Type B pancreatic cell (in vitro differentiated cells): ENCODE measurements at regions not wholly inside any gene's neighbourhood (a gene's known extent, or its start where the extent isn't known, plus 50 kb on each side); places are given as distances from the start of the nearest gene placed in this dataset.

ENCODE experiments used
- DNase-seq: peaks from one replicate; pipeline ENCODE4 v3.0.0; 2021; ENCODE audit warnings: mixed read lengths; ENCODE audit not compliant: unreplicated experiment; ENCODE audit errors: extremely low spot score
- H3K27ac Mint-ChIP-seq: 2 replicates; pipeline ENCODE4 v1.8.0; 2021; ENCODE audit warnings: mild to moderate bottlenecking, mixed read lengths
- H3K27me3 Mint-ChIP-seq: 2 replicates; pipeline ENCODE4 v1.8.0; 2021; ENCODE audit warnings: mixed read lengths
- H3K36me3 Mint-ChIP-seq: 2 replicates; pipeline ENCODE4 v1.8.0; 2021; ENCODE audit warnings: mixed read lengths
- H3K4me1 Mint-ChIP-seq: one replicate; pipeline ENCODE4 v1.8.0; 2021; ENCODE audit warnings: mixed read lengths; ENCODE audit not compliant: unreplicated experiment
- H3K4me3 Mint-ChIP-seq: 2 replicates; pipeline ENCODE4 v1.8.0; 2021; ENCODE audit warnings: mild to moderate bottlenecking, mixed read lengths
- H3K9me3 Mint-ChIP-seq: 2 replicates; pipeline ENCODE4 v1.8.0; 2021; ENCODE audit warnings: mixed read lengths
- TF ChIP-seq, protein P1 (sequence below): fragments of 200-600 bp; sonication (generic); conservative IDR thresholded peaks from 2 replicates; pipeline ENCODE4 v1.5.0; 2021; ENCODE audit warnings: antibody characterized with exemption, mild to moderate bottlenecking

DNA sequence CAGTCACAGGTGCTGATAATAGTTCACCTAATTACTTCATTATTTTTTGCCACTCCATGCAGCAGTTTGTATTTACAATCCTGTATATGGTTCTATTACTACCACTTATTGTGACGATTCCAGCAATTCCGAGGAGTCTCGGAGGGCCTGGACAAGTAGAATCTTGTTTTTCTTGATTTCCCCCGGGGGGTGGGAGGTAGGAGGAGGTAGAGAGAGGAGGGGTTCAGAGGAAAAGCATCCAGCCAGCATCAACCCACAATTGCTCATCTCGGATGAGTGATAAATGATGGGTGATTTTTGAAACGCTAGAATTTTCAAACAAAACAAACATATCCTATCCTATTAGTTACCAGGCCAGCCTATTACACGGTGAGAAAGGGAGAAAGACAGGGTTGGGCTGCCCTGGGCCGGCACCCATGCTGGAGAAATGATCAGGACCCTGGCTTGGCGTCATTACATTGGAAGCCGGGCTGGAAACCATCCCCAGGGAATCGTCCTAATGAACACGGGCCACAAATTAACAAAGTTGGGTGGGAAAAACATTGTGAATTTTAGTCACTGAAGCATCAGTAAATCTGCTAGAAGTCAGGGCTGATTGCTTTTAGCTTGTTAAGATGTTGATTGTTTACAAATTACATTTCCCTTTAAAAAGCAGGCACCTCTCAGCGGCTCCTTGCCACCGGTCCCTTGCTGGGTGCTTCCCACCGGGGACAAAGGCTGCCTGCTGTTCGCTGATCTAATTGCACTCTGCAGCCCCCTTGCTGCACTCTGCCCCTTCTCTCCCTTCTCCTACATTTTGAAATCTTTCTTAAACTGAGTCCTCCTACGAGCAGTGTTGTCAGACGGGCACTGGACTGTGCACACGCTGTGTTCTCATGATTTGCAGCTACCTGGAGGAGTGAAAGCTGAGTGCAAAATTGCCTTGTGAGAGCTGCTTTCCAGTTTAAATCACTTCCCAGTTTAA, 95.5 kb downstream of the FAM204A start:
- Mint-ChIP-seq H3K4me3 (peak overlapping the region; percentile 19), H3K9me3 (no peaks in the 10 kb centered on the region), H3K27me3 (peaks cover 76% of the 10 kb centered on the region), H3K27ac (peak overlapping the region; percentile 27), H3K36me3 (peaks cover 6% of the 10 kb centered on the region), H3K4me1 (peaks cover 16% of the 10 kb centered on the region)
- no peak for DNase-seq
- TF ChIP-seq, protein P1, sequence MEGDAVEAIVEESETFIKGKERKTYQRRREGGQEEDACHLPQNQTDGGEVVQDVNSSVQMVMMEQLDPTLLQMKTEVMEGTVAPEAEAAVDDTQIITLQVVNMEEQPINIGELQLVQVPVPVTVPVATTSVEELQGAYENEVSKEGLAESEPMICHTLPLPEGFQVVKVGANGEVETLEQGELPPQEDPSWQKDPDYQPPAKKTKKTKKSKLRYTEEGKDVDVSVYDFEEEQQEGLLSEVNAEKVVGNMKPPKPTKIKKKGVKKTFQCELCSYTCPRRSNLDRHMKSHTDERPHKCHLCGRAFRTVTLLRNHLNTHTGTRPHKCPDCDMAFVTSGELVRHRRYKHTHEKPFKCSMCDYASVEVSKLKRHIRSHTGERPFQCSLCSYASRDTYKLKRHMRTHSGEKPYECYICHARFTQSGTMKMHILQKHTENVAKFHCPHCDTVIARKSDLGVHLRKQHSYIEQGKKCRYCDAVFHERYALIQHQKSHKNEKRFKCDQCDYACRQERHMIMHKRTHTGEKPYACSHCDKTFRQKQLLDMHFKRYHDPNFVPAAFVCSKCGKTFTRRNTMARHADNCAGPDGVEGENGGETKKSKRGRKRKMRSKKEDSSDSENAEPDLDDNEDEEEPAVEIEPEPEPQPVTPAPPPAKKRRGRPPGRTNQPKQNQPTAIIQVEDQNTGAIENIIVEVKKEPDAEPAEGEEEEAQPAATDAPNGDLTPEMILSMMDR, result no peak

DNA sequence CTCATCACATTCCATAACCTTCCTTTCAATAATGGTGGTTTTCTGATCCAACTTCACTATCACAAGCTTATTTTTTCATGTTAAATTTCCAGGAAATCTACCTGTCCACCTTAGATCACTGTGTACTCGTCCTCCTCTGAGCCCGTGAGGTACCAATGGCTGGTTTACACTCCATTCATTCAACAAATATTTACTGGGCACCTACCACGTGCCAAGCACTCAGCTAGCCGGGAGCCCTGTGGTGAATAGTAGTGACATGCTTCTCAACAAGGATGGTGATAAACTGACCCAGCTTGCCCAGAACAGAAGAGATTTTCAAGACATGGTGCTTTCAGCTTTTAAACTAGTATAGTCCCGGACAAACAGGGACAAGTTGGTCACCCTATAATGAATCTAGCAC, 98.2 kb downstream of the FAM204A start:
- H3K27ac Mint-ChIP-seq, result no peak overlapping the region
- TF ChIP-seq, protein P1, result no peak
- H3K36me3 Mint-ChIP-seq, result peaks cover 6% of the 10 kb centered on the region
- no peaks in the 10 kb centered on the region for H3K9me3 Mint-ChIP-seq
- no peak for DNase-seq
- H3K27me3 Mint-ChIP-seq, result peaks cover 73% of the 10 kb centered on the region
- peaks cover 27% of the 10 kb centered on the region for H3K4me1 Mint-ChIP-seq
- H3K4me3 Mint-ChIP-seq, result no peak overlapping the region

DNA sequence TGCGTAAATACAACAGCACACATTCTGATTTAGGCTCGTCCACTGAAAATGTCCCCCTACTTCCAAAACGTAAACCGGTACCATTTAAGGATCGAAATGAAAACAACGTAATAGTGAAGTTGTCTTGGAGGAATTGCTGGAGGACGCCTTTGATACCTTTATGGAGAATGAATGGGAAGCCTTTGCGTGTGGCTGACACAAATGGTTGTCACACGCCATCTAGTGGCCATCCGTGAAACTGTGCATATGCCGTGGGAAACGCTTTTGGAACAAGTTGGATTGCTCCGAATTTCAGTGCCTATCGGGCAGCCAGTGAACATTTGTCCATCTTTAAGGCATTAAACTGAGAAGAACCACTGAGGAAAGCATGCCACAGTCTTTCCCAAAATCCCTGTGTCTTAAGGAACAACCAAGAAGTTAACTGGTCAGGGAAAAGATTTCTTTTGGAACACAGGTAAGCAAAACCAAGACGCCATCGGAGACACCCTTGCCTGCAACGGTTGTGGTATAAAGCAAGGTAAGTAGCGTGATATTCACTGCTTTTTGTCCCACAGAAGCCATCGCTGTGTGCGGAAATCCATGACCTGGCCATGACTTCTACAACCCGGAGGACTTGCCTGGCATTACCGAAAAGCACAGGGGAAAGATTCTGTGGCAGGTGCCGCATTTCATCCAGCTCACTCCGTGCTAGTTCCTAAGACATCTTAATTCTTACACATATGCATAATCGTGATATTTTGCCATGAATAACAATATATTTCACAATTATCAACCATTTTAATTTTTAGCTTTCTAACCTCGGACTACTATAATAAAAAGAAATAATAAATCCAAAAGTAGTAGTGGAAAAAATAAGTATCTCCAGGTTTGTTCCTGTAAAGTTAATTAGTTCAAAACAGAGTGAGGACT, 100.6 kb downstream of the FAM204A start:
- H3K4me3 Mint-ChIP-seq, result peak overlapping the region; percentile 79
- no peaks in the 10 kb centered on the region for H3K9me3 Mint-ChIP-seq
- H3K36me3 Mint-ChIP-seq, result peaks cover 6% of the 10 kb centered on the region
- TF ChIP-seq, protein P1, result peak; percentile 94
- no peak overlapping the region for H3K27ac Mint-ChIP-seq
- peak; percentile 84 for DNase-seq
- peaks cover 27% of the 10 kb centered on the region for H3K4me1 Mint-ChIP-seq
- H3K27me3 Mint-ChIP-seq, result peaks cover 73% of the 10 kb centered on the region

DNA sequence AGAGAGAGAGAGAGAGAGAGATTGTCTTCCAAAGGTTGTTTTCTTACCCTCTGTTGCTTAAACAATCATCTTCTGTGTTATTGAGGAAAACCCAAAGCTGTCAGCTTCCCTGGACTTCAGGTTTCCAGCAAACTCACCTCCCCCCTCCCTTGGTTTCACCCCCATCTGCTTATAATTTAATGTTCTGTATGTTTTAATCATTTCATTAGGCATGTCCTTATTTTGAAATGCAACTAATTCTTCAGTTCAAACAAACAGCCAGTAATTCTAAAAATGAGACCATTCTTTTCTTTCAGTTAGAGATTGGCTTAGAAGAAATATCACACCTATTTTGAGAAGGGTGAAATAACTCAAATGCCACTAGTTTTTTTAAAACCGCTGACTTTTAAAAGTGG, 102.9 kb downstream of the FAM204A start:
- Mint-ChIP-seq H3K4me1 (peaks cover 21% of the 10 kb centered on the region), H3K9me3 (no peaks in the 10 kb centered on the region), H3K27ac (no peak overlapping the region), H3K4me3 (no peak overlapping the region), H3K27me3 (peaks cover 58% of the 10 kb centered on the region), H3K36me3 (peaks cover 4% of the 10 kb centered on the region)
- no peak for DNase-seq
- TF ChIP-seq, protein P1, result no peak

DNA sequence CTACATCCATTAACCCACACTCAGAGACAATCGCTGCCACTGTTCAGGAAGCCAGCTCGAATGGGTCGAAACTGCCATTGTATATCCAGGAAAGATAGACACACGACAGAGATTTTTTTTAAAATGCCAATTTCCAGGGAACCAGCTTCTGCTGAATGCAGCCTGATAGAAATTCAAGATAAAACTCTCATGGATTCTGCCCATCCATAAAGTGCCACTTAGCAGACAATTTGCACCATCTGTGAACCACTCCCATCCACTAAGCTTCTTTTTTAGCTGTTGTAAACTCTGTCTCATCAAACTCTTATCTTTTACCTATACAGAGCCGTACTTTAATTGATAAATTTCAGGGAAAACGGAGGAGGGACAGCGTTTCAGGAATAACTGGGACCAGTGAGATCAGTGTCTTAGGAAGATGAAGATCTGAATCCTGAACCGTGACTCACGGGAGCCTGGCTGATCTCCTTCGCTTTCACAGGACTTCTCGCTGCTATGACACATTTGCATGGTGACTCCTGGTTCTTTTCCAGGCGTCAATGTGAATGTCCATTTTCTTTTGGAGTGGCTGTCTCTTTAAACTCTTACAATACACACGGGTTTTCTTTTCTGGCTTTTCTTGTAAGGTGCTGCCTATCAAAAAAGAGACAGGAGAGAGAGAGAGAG, 103.4 kb downstream of the FAM204A start:
- no peak overlapping the region for H3K4me3 Mint-ChIP-seq
- no peak overlapping the region for H3K27ac Mint-ChIP-seq
- no peaks in the 10 kb centered on the region for H3K36me3 Mint-ChIP-seq
- TF ChIP-seq, protein P1, result no peak
- H3K4me1 Mint-ChIP-seq, result peaks cover 16% of the 10 kb centered on the region
- peaks cover 55% of the 10 kb centered on the region for H3K27me3 Mint-ChIP-seq
- DNase-seq, result no peak
- H3K9me3 Mint-ChIP-seq, result no peaks in the 10 kb centered on the region
